Karpas-422 (cell line): ENCODE measurements at regions not wholly inside any gene's neighbourhood (a gene's known extent, or its start where the extent isn't known, plus 50 kb on each side); places are given as distances from the start of the nearest gene placed in this dataset.
A peak's percentile ranks its signal among the peaks of the same experiment; 100 is the strongest.

Experiments used
- DNase-seq: peaks from one replicate; pipeline ENCODE4 v3.0.0-alpha.2; 2015
- H2AFZ ChIP-seq: fragments of 200-600 bp; sonication (generic); 2 replicates; pipeline ENCODE4 v1.6.1; 2014; ENCODE audit warnings: antibody characterized with exemption, low read length, mixed read lengths
- H3K27ac ChIP-seq: fragments of 200-600 bp; sonication (generic); 2 replicates; pipeline ENCODE4 v1.5.1; 2014; ENCODE audit warnings: mild to moderate bottlenecking, low read length, moderate library complexity
- H3K27me3 ChIP-seq: fragments of 200-600 bp; sonication (generic); 2 replicates; pipeline ENCODE4 v1.6.1; 2014; ENCODE audit warnings: low read length, mixed read lengths
- H3K36me3 ChIP-seq: fragments of 200-600 bp; sonication (generic); 2 replicates; pipeline ENCODE4 v1.6.1; 2014; ENCODE audit warnings: low read length, mixed read lengths; ENCODE audit not compliant: insufficient read depth
- H3K4me1 ChIP-seq: fragments of 200-600 bp; sonication (generic); 2 replicates; pipeline ENCODE4 v1.6.1; 2014; ENCODE audit warnings: mild to moderate bottlenecking, low read length, mixed read lengths
- H3K4me2 ChIP-seq: fragments of 200-600 bp; sonication (generic); 2 replicates; pipeline ENCODE4 v1.6.1; 2014; ENCODE audit warnings: low read length, low read depth, mild to moderate bottlenecking; ENCODE audit not compliant: poor library complexity, severe bottlenecking
- H3K4me3 ChIP-seq: fragments of 200-600 bp; sonication (generic); 2 replicates; pipeline ENCODE4 v1.5.1; 2014; ENCODE audit warnings: mild to moderate bottlenecking, antibody characterized with exemption, low read length, mixed read lengths
- H3K79me2 ChIP-seq: fragments of 200-600 bp; sonication (generic); 2 replicates; pipeline ENCODE4 v1.6.1; 2014; ENCODE audit warnings: mild to moderate bottlenecking, low read length, mixed read lengths
- H3K9ac ChIP-seq: fragments of 200-600 bp; sonication (generic); 2 replicates; pipeline ENCODE4 v1.6.0; 2014; ENCODE audit warnings: low read length
- H3K9me2 ChIP-seq: fragments of 200-600 bp; sonication (generic), shearing (Covaris generic); replicated peaks from 2 replicates; pipeline ENCODE4 v1.6.0; 2014; ENCODE audit warnings: mild to moderate bottlenecking, low read length, moderate library complexity; ENCODE audit not compliant: insufficient read depth
- H3K9me3 ChIP-seq: fragments of 300-700, 200-600 bp; sonication (generic); 2 replicates; pipeline ENCODE4 v1.6.1; 2014; ENCODE audit warnings: low read length, mixed read lengths
- H4K20me1 ChIP-seq: fragments of 200-600 bp; sonication (generic); 2 replicates; pipeline ENCODE4 v1.6.1; 2014; ENCODE audit warnings: mild to moderate bottlenecking, antibody characterized with exemption, low read length, low read depth; ENCODE audit not compliant: insufficient read depth

DNA sequence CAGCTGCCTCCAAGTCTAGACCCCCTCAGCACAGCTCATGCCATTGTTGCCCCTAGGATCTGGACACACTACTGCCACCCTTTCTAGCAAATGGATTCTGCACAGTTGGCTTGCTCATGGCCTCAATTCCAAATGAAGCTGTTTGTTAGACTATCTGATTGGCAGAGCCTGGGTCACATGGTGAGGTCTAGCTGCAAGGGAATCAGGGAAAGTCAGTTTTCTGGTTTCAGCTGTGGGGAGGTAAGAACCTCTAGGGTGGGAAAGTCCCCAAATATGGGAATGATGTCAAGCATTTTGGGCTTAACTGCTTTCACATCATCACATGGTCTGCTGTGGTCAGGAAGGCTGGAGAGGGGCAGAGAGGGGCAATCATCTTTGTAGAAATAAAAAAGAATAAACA is 150.4 kb upstream of the ITGA6 start:
- DNase-seq: no peak
- Histone ChIP-seq H3K9me2 (no peaks in the 10 kb centered on the region), H4K20me1 (no peaks in the 10 kb centered on the region)

DNA sequence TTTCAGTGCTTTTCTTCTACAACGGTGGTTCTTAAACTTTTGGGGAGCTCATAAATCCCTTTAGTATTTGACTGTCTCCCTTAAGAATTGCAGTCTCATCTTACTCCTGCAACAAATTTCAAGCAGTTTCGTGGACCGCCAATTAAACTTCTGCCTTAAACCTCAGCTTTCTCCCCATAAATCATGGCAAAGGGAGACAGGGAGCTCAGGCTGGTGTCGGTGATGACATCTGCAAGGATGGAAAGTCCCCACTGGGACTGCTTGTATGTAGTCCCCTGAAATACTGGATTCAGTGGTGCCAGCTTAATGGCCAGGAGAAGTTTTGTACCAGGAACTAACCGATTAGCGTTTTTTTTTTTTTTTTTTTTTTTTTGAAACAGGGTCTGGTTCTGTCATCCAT is 148.7 kb upstream of the ITGA6 start:
- no peaks in the 10 kb centered on the region; the same call in 1 of the 2 replicates for H3K36me3 ChIP-seq
- peak overlapping the region; percentile 44 for H3K4me2 ChIP-seq
- H3K9me3 ChIP-seq: peaks cover 7% of the 10 kb centered on the region; the same call in 1 of the 2 replicates
- no peak for DNase-seq
- H3K4me1 ChIP-seq: peaks cover 60% of the 10 kb centered on the region
- H4K20me1 ChIP-seq: no peaks in the 10 kb centered on the region
- H3K27me3 ChIP-seq: no peaks in the 10 kb centered on the region
- peak overlapping the region; percentile 24; the same call in 1 of the 2 replicates for H3K4me3 ChIP-seq
- no peaks in the 10 kb centered on the region for H3K79me2 ChIP-seq
- H3K9me2 ChIP-seq: no peaks in the 10 kb centered on the region
- 0 out of 2 replicates have a peak overlapping the region, but pooled peaks have one; percentile 12 for H3K9ac ChIP-seq
- H2AFZ ChIP-seq: peak overlapping the region; percentile 75; the same call in 1 of the 2 replicates
- peak overlapping the region; percentile 62 for H3K27ac ChIP-seq

More for the DNA sequence above, 150.4 kb upstream of the ITGA6 start:
- Histone ChIP-seq H2AFZ (no peak overlapping the region), H3K9me3 (peaks cover 7% of the 10 kb centered on the region; the same call in 1 of the 2 replicates), H3K79me2 (no peaks in the 10 kb centered on the region), H3K27me3 (no peaks in the 10 kb centered on the region), H3K4me2 (no peak overlapping the region), H3K36me3 (no peaks in the 10 kb centered on the region; the same call in 1 of the 2 replicates), H3K4me1 (peaks cover 67% of the 10 kb centered on the region), H3K27ac (no peak overlapping the region), H3K9ac (no peak overlapping the region), H3K4me3 (no peak overlapping the region)

DNA sequence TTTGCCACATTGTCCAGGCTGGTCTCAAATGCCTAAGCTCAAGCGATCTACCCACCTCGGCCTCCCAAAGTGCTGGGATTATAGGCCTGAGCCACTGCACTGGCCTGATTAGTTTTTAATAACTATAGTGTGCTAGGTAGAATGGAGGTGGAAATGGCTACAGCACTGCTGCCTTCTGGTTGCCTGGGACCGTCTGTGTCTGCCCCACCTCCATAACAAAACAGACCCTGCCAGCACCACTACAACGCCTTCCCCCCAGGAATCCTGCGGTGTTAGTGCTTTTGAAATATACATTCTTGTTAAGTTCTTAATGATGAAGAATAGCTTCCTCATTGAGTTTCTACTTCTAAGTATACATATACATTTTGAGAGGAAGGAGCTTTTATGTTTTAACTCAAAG is 148.2 kb upstream of the ITGA6 start:
- no peak for DNase-seq
- Histone ChIP-seq H3K79me2 (no peaks in the 10 kb centered on the region), H3K9me3 (peaks cover 7% of the 10 kb centered on the region; the same call in 1 of the 2 replicates), H2AFZ (0 out of 2 replicates have a peak overlapping the region, but pooled peaks have one; percentile 32), H3K27ac (peak overlapping the region; percentile 62; the same call in 1 of the 2 replicates), H3K36me3 (no peaks in the 10 kb centered on the region; the same call in 1 of the 2 replicates), H3K4me1 (peaks cover 60% of the 10 kb centered on the region), H3K9ac (no peak overlapping the region), H3K27me3 (no peaks in the 10 kb centered on the region), H3K4me2 (peak overlapping the region; percentile 71), H3K9me2 (no peaks in the 10 kb centered on the region), H4K20me1 (no peaks in the 10 kb centered on the region), H3K4me3 (peak overlapping the region; percentile 24; the same call in 1 of the 2 replicates)

DNA sequence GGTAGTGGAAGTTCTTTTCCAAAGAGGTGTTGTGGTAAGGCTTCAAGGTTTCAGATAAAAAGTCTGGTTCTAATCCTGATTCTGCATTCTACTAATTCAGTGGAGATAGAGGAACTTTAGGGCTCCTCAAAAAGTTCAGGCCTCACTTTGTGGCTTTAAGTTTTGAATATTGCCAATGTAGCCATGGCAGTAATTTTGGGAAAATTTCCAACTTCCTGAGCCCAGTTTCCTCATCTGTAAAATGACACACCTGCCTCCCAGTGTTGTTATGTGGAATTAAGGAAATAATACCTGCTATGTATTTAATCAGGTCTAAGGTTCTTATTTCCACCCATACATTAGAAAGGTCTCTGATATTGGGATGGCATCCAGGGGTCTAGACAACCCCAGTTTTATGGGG is 147.6 kb upstream of the ITGA6 start:
- peaks cover 60% of the 10 kb centered on the region for H3K4me1 ChIP-seq
- H3K79me2 ChIP-seq: no peaks in the 10 kb centered on the region
- no peaks in the 10 kb centered on the region for H4K20me1 ChIP-seq
- peaks cover 7% of the 10 kb centered on the region; the same call in 1 of the 2 replicates for H3K9me3 ChIP-seq
- 0 out of 2 replicates have a peak overlapping the region, but pooled peaks have one; percentile 73 for H3K27ac ChIP-seq
- H3K9me2 ChIP-seq: no peaks in the 10 kb centered on the region
- H3K4me3 ChIP-seq: peak overlapping the region; percentile 38; the same call in 1 of the 2 replicates
- no peak overlapping the region for H3K9ac ChIP-seq
- H3K4me2 ChIP-seq: peak overlapping the region; percentile 71
- 0 out of 2 replicates have a peak overlapping the region, but pooled peaks have one; percentile 32 for H2AFZ ChIP-seq
- H3K36me3 ChIP-seq: no peaks in the 10 kb centered on the region; the same call in 1 of the 2 replicates
- no peak for DNase-seq
- no peaks in the 10 kb centered on the region for H3K27me3 ChIP-seq

DNA sequence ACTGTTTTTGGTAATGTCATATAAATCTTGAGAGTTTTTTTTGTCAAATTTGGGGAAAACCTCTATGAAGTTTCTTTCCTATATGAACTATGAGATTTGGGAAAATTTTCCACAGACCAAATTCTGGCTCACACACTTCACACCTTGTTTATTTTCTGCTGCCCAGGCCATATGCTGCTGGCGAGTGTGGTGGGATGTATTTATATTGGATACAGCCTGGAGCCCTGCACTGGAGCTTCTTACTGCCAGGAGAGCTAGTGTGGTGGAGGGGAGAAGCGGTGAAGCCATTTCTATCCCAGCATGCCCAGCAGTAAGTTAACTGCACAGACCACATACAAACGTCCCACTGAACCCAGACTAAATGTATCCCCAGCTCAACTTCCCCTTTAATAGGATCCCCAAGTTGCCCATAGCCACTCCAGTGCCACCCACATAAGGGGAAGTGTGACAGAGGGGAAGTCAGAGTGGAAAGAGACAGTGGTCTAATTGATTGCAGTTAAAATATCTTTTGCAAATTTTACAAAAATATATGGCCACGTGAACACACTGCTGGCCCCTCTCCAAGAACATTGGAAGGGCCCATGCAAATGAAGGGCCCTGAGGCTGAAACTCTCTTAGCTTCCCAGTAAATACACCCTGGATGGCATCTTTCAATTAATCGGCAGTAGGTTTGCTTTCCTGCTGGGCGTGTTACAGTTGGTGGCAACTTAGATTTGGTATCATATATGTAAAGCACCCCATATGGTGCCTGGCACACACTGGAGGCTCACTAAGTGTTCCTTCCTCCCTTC is 146.6 kb upstream of the ITGA6 start:
- Histone ChIP-seq H2AFZ (peak overlapping the region; percentile 67; the same call in 1 of the 2 replicates), H4K20me1 (no peaks in the 10 kb centered on the region), H3K4me1 (peaks cover 59% of the 10 kb centered on the region), H3K9ac (peak overlapping the region; percentile 31; the same call in 1 of the 2 replicates), H3K79me2 (no peaks in the 10 kb centered on the region), H3K27me3 (no peaks in the 10 kb centered on the region), H3K27ac (peak overlapping the region; percentile 73), H3K4me3 (peak overlapping the region; percentile 38), H3K36me3 (no peaks in the 10 kb centered on the region; the same call in 1 of the 2 replicates), H3K9me3 (peaks cover 7% of the 10 kb centered on the region; the same call in 1 of the 2 replicates), H3K4me2 (peak overlapping the region; percentile 71), H3K9me2 (no peaks in the 10 kb centered on the region)
- DNase-seq: peak; percentile 93

DNA sequence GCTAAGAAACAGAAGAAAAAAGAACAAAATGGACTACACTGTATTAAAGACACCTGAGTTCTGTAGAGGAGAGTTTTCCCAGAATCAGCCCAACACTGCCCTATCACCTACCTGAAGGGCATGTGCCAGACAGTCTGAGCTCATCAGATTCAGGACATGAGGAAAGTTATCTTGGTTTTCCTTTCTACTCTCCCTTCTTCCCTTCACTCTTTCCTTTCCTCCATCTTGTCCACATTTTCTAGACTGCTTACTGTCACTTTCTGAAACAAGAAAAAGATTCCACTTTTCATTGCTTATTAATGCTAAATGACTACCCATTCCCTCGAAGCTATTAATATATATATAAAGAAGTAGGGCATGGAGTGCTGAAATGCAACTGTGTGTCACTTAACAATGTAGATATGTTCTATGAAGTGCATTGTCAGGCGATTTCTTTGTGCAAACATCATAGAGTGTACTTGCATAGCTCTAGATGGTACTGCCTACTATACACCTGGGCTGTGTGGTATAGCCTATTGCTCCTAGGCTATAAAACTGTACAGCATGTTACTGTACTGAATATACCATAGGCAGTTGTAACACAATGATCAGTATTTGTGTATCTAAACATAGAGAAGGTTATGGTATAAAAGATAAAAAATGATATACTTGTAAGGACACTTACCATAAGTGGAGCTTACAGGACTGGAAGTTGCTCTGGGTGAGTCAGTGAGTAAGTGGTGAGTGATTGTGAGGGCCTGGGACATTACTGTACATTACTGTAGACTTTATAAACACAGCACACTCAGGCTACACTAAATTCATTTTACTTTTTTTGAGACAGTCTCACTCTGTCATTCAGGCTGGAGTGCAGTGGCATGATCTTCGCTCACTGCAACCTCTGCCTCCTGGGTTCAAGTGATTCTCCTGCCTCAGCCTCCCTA is 145.5 kb upstream of the ITGA6 start:
- no peak for DNase-seq
- Histone ChIP-seq H3K79me2 (no peaks in the 10 kb centered on the region), H3K9ac (no peak overlapping the region), H3K4me1 (peaks cover 59% of the 10 kb centered on the region), H3K36me3 (no peaks in the 10 kb centered on the region; the same call in 1 of the 2 replicates), H4K20me1 (no peaks in the 10 kb centered on the region), H3K9me3 (peaks cover 5% of the 10 kb centered on the region; the same call in 1 of the 2 replicates), H3K4me3 (no peak overlapping the region), H3K27me3 (no peaks in the 10 kb centered on the region), H2AFZ (no peak overlapping the region), H3K27ac (no peak overlapping the region), H3K4me2 (no peak overlapping the region), H3K9me2 (no peaks in the 10 kb centered on the region)

DNA sequence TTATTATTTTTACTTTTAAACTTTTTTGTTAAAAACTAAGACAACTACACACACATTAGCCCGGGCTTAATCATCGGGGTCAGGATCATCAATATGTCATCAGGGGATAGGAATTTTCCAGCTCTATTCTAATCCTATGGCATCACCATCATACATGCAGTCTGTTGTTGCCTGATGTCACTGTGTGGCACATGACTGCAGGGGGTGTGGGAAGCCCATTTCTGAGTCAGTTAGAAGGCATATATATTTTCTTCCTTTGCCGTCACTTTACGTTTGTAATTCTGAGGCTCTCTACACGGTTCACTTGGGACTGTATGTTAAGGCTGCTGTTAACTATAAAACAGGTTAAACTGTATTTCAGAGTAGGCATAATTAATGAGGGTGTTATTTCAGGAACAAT is 144.4 kb upstream of the ITGA6 start:
- H3K4me2 ChIP-seq: no peak overlapping the region
- no peak for DNase-seq
- no peak overlapping the region for H3K9ac ChIP-seq
- H3K79me2 ChIP-seq: no peaks in the 10 kb centered on the region
- no peaks in the 10 kb centered on the region for H4K20me1 ChIP-seq
- H3K4me3 ChIP-seq: no peak overlapping the region
- no peaks in the 10 kb centered on the region for H3K27me3 ChIP-seq
- H2AFZ ChIP-seq: no peak overlapping the region
- no peaks in the 10 kb centered on the region for H3K9me2 ChIP-seq
- H3K36me3 ChIP-seq: no peaks in the 10 kb centered on the region
- H3K27ac ChIP-seq: no peak overlapping the region
- no peaks in the 10 kb centered on the region for H3K9me3 ChIP-seq
- peaks cover 58% of the 10 kb centered on the region for H3K4me1 ChIP-seq
